SK-N-DZ (cell line): ENCODE measurements at regions not wholly inside any gene's neighbourhood (a gene's known extent, or its start where the extent isn't known, plus 50 kb on each side); places are given as distances from the start of the nearest gene placed in this dataset.

Experiments used
- DNase-seq: peaks from one replicate; pipeline ENCODE4 v3.0.0-alpha.2; 2015; ENCODE audit warnings: low spot score

GRCh38 chr11:45554230-45554967 is 111.0 kb downstream of the CHST1 start:
- DNase-seq: no peak

- no peak for DNase-seq
Observed at GRCh38 chr11:45553383-45553936, 112.0 kb downstream of the CHST1 start.

GRCh38 chr11:45551191-45551713 is 114.2 kb downstream of the CHST1 start:
- DNase-seq: no peak

GRCh38 chr11:45549257-45549656 is 116.2 kb downstream of the CHST1 start:
- no peak for DNase-seq

- no peak for DNase-seq
Observed at GRCh38 chr11:45546366-45546765, 119.1 kb downstream of the CHST1 start.

GRCh38 chr11:45544826-45545225 is 120.6 kb downstream of the CHST1 start:
- no peak for DNase-seq

- no peak for DNase-seq
Observed at GRCh38 chr11:45543808-45544422, 121.5 kb downstream of the CHST1 start.

- DNase-seq: no peak
Observed at GRCh38 chr11:45543081-45543480, 122.3 kb downstream of the CHST1 start.

- no peak for DNase-seq
Observed at GRCh38 chr11:45541693-45542434, 123.6 kb downstream of the CHST1 start.

- DNase-seq: no peak
Observed at GRCh38 chr11:45538939-45539338, 126.5 kb downstream of the CHST1 start.

- DNase-seq: no peak
Observed at GRCh38 chr11:45538363-45538762, 127.1 kb downstream of the CHST1 start.

- no peak for DNase-seq
Observed at GRCh38 chr11:45537614-45538013, 127.8 kb downstream of the CHST1 start.

GRCh38 chr11:45535033-45535432 is 130.4 kb downstream of the CHST1 start:
- DNase-seq: no peak

GRCh38 chr11:45534132-45534531 is 131.3 kb downstream of the CHST1 start:
- DNase-seq: no peak

- DNase-seq: no peak
Observed at GRCh38 chr11:45532546-45532945, 132.9 kb downstream of the CHST1 start.

- no peak for DNase-seq
Observed at GRCh38 chr11:45530776-45531175, 134.6 kb downstream of the CHST1 start.

- DNase-seq: no peak
Observed at GRCh38 chr11:45530111-45530510, 135.3 kb downstream of the CHST1 start.

GRCh38 chr11:45528435-45528834 is 137.0 kb downstream of the CHST1 start:
- no peak for DNase-seq

GRCh38 chr11:45527898-45528297 is 137.5 kb downstream of the CHST1 start:
- no peak for DNase-seq

GRCh38 chr11:45525393-45525792 is 140.0 kb downstream of the CHST1 start:
- no peak for DNase-seq

GRCh38 chr11:45523760-45524159 is 141.7 kb downstream of the CHST1 start:
- no peak for DNase-seq
